GM21526 (cell line): ENCODE measurements at regions not wholly inside any gene's neighbourhood (a gene's known extent, or its start where the extent isn't known, plus 50 kb on each side); places are given as distances from the start of the nearest gene placed in this dataset.
"Not testable (repeated sequence)": the region's sequence is repeated elsewhere in the genome, so short reads cannot be mapped to it uniquely, and the experiment has no call there.

Source experiments
- ATAC-seq: cut with Tn5 transposase; IDR thresholded peaks from one replicate; pipeline ENCODE4 v1.9.1; 2021; ENCODE audit warnings: moderate library complexity; ENCODE audit not compliant: unreplicated experiment, low FRiP score

- no peak for ATAC-seq
These were observed 264.8 kb upstream of the IGFBP7 start for GRCh38 chr4:57374866-57375595.

GRCh38 chr4:57373991-57374390 is 263.8 kb upstream of the IGFBP7 start:
- no peak for ATAC-seq

- no peak for ATAC-seq
These were observed 261.5 kb upstream of the IGFBP7 start for GRCh38 chr4:57371671-57372070.

GRCh38 chr4:57370691-57371090 is 260.5 kb upstream of the IGFBP7 start:
- no peak for ATAC-seq

GRCh38 chr4:57369446-57369845 is 259.3 kb upstream of the IGFBP7 start:
- no peak for ATAC-seq

- no peak for ATAC-seq
These were observed 254.1 kb upstream of the IGFBP7 start for GRCh38 chr4:57364255-57364654.

GRCh38 chr4:57363346-57363745 is 253.2 kb upstream of the IGFBP7 start:
- no peak for ATAC-seq

GRCh38 chr4:57360681-57361080 is 250.5 kb upstream of the IGFBP7 start:
- no peak for ATAC-seq

- no peak for ATAC-seq
These were observed 245.0 kb upstream of the IGFBP7 start for GRCh38 chr4:57355101-57355665.

GRCh38 chr4:57351731-57352130 is 241.5 kb upstream of the IGFBP7 start:
- no peak for ATAC-seq

GRCh38 chr4:57344296-57344695 is 234.1 kb upstream of the IGFBP7 start:
- ATAC-seq: no peak

- ATAC-seq: no peak
These were observed 232.2 kb upstream of the IGFBP7 start for GRCh38 chr4:57342411-57342810.

GRCh38 chr4:57338861-57339260 is 228.7 kb upstream of the IGFBP7 start:
- not testable (repeated sequence) for ATAC-seq

- no peak for ATAC-seq
These were observed 223.5 kb upstream of the IGFBP7 start for GRCh38 chr4:57333684-57334083.

- ATAC-seq: no peak
These were observed 221.8 kb upstream of the IGFBP7 start for GRCh38 chr4:57331959-57332358.

- ATAC-seq: no peak
These were observed 219.1 kb upstream of the IGFBP7 start for GRCh38 chr4:57329279-57329678.

- no peak for ATAC-seq
These were observed 214.6 kb upstream of the IGFBP7 start for GRCh38 chr4:57324673-57325307.

GRCh38 chr4:57320849-57321248 is 210.7 kb upstream of the IGFBP7 start:
- no peak for ATAC-seq

GRCh38 chr4:57320217-57320616 is 210.0 kb upstream of the IGFBP7 start:
- no peak for ATAC-seq

- ATAC-seq: no peak
These were observed 208.5 kb upstream of the IGFBP7 start for GRCh38 chr4:57318703-57319102.

- no peak for ATAC-seq
These were observed 204.5 kb upstream of the IGFBP7 start for GRCh38 chr4:57314636-57315035.

- no peak for ATAC-seq
These were observed 202.1 kb upstream of the IGFBP7 start for GRCh38 chr4:57312296-57312695.
